ENCODE measurements at regions not wholly inside any gene's neighbourhood (a gene's known extent, or its start where the extent isn't known, plus 50 kb on each side); places are given as distances from the start of the nearest gene placed in this dataset.
"Not testable (repeated sequence)": the region's sequence is repeated elsewhere in the genome, so short reads cannot be mapped to it uniquely, and the experiment has no call there.

GRCh38 chr9:108047777-108048176 lies 558.2 kb upstream of the KLF4 start:
- TF ChIP-seq CTCF, EP300, POLR2A (IDR thresholded peaks at IDR 0.05): not testable (repeated sequence)
